ACC112 (cell line): ENCODE measurements at regions not wholly inside any gene's neighbourhood (a gene's known extent, or its start where the extent isn't known, plus 50 kb on each side); places are given as distances from the start of the nearest gene placed in this dataset.
A peak's percentile ranks its signal among the peaks of the same experiment; 100 is the strongest.
"Not testable (repeated sequence)": the region's sequence is repeated elsewhere in the genome, so short reads cannot be mapped to it uniquely, and the experiment has no call there.

Experiments
- H2AFZ ChIP-seq: fragments of 200-600 bp; sonication (generic); one replicate; pipeline ENCODE4 v1.6.0; 2017; ENCODE audit warnings: antibody characterized with exemption, low read length; ENCODE audit not compliant: unreplicated experiment
- H3K27ac ChIP-seq: fragments of 200-600 bp; sonication (generic); 2 replicates; pipeline ENCODE4 v1.5.1; 2014; ENCODE audit warnings: low read depth, mild to moderate bottlenecking, antibody characterized with exemption, low read length, moderate library complexity
- H3K27me3 ChIP-seq: fragments of 200-600 bp; sonication (generic); 2 replicates; pipeline ENCODE4 v1.6.1; 2014; ENCODE audit warnings: mild to moderate bottlenecking, antibody characterized with exemption, low read length, moderate library complexity, mixed read lengths; ENCODE audit not compliant: insufficient read depth
- H3K36me3 ChIP-seq: fragments of 200-600 bp; sonication (generic); 2 replicates; pipeline ENCODE4 v1.6.1; 2016; ENCODE audit warnings: mild to moderate bottlenecking, antibody characterized with exemption, low read length, moderate library complexity, mixed read lengths; ENCODE audit not compliant: insufficient read depth
- H3K4me1 ChIP-seq: fragments of 200-600 bp; sonication (generic); one replicate; pipeline ENCODE4 v1.6.1; 2016; ENCODE audit warnings: low read length, mixed read lengths; ENCODE audit not compliant: insufficient read depth, unreplicated experiment, control insufficient read depth
- H3K4me3 ChIP-seq: fragments of 200-600 bp; sonication (generic); 2 replicates; pipeline ENCODE4 v1.5.1; 2014; ENCODE audit warnings: mild to moderate bottlenecking, low read depth, low read length
- H3K79me2 ChIP-seq: fragments of 200-600 bp; sonication (generic); one replicate; pipeline ENCODE4 v1.6.0; 2016; ENCODE audit warnings: low read length; ENCODE audit not compliant: control insufficient read depth, unreplicated experiment, insufficient read depth

DNA sequence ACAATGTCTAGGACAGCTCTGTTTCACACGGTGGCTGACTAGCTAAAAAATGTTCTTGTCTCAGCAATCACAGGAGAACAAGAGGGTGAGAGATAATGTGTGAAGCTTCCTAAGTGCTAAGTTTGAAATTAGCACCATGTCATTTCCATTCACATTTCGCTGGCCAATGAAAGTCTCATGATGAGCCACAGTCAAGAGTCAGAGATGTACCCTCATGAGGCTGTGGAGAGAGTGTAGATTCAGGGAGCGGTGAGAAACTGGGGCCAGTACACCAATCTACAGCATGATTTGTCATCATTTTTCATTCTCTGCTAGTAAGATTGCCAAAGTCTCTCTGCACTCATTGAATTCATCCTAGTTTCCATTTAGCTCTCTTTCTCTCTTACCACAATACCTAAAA is 97.9 kb downstream of the FAM72B start:
- H3K79me2 ChIP-seq, H2AFZ ChIP-seq, H3K36me3 ChIP-seq, H3K27ac ChIP-seq, H3K27me3 ChIP-seq, H3K4me3 ChIP-seq, H3K4me1 ChIP-seq: not testable (repeated sequence)

DNA sequence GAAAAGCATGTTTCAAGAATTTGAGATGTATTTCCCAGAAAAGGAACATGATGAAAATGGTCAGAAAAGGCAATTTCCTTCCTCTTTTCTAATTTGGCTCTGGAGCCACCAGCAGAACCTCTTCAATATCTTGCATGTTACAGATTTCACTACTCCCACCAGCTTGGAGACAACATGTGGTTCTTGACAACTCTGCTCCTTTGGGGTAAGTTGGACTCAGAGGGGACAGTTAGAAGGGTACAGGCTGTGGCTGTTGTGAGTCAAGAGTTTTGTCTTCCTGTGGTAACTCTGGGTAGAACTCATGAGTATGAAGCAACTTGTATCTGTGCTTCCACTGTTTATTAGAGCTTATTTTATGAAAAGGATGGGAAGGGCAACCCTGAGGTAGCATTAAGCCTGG is 96.9 kb downstream of the FAM72B start:
- H3K27me3 ChIP-seq, H3K4me1 ChIP-seq, H3K79me2 ChIP-seq, H2AFZ ChIP-seq, H3K4me3 ChIP-seq, H3K36me3 ChIP-seq, H3K27ac ChIP-seq: not testable (repeated sequence)

DNA sequence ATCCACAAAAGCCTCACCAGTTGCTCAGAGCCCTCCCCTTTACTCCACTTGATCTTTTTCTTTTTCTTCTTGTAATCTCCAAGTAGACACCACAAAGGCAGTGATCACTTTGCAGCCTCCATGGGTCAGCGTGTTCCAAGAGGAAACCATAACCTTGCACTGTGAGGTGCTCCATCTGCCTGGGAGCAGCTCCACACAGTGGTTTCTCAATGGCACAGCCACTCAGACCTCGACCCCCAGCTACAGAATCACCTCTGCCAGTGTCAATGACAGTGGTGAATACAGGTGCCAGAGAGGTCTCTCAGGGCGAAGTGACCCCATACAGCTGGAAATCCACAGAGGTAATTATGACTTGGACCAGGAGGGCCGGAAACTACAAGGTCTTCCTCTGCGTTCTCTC is 95.6 kb downstream of the FAM72B start:
- not testable (repeated sequence) for H3K4me3 ChIP-seq, H3K4me1 ChIP-seq, H3K27ac ChIP-seq, H3K27me3 ChIP-seq, H2AFZ ChIP-seq, H3K36me3 ChIP-seq, H3K79me2 ChIP-seq

DNA sequence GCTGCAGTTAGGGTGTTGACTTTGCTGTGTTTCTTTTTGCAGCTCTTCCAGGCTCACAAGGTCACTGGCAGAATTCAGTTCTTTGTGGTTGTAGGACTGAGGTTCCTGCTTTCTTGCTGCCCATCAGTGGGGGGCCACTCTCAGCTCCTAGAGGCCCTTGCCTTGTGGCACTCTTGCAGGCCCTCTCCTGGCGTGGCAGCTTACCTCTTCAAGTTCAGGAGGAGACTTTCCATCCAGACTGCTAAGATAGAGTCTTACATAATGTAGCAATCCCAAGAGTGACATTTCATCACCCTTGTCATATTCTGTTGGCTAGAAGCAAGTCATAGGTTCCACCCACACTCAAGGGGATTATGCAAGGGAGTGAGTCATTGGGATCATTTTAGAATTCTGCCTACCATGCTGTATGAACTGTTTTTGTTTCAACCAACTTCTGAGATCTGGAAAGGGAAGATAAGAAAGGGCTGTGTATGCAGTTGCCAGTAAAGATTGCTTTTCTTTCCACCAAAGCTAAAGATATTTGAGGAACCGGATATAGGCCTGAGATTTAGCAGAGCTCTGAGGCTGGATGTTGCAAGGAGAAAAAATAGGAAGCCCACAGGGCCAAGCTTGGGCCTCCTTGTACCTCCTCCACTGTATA is 91.7 kb downstream of the FAM72B start:
- not testable (repeated sequence) for H3K4me1 ChIP-seq, H3K36me3 ChIP-seq, H3K4me3 ChIP-seq, H2AFZ ChIP-seq, H3K79me2 ChIP-seq, H3K27ac ChIP-seq, H3K27me3 ChIP-seq

DNA sequence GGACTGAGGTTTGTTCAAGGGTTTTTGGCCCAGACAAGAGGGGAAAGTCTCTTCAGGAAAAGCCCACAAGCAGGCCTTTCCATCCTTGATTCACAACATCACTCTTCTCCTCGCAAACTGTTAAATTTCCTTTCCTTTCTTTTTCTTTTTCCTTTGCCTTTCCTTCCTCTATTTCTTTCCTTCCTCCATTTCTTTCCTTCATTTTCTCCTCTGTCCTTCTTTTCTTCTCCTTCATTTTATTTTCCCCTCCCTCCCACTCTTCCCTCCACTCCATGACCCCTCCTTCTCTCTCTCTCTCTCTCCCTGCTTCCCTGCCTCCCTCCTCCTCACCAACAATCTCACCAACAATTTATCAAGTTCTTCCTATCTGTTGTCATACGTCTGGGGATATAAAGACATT is 89.1 kb downstream of the FAM72B start:
- H3K4me3 ChIP-seq, H2AFZ ChIP-seq, H3K36me3 ChIP-seq, H3K79me2 ChIP-seq, H3K27me3 ChIP-seq, H3K27ac ChIP-seq, H3K4me1 ChIP-seq: not testable (repeated sequence)

DNA sequence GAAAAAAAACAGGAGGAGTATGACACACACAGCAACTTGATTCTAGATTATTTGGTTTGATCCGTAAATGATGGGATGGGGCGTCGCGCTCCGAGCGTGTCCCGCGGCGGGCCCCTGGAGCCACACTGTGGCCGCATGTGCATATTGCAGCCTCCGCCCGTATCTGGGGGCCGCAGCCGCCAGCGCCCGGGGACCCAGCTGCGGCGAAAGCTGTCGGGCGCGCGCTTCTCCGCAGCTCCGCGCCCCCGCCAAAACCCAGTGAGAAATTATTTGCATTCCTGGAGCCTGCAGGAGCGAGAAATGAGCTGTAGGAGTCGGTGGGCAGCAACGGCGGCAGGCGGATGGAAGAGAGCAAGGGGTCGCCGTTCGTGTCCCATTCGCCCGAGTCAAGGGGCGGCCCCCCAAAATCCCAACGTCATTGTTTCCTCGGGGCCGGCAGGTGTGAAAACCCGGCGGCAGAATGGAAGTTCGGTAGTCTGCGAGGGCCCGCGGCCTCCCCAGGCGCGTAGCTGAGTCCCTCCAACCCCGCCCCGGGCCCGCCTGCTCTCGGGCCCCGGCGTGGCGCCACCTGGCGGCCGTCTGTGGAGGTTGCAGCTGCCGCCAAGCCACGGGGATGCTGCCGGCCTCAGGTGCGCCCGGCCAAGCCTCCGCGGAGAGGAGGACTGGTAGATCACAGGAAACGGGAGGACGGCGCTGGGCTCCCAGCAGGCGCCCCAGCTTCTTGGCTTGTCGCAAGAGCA is 86.8 kb downstream of the FAM72B start:
- peak overlapping the region; percentile 67 for H3K4me3 ChIP-seq
- not testable (repeated sequence) for H2AFZ ChIP-seq, H3K79me2 ChIP-seq, H3K27me3 ChIP-seq, H3K36me3 ChIP-seq, H3K27ac ChIP-seq, H3K4me1 ChIP-seq

DNA sequence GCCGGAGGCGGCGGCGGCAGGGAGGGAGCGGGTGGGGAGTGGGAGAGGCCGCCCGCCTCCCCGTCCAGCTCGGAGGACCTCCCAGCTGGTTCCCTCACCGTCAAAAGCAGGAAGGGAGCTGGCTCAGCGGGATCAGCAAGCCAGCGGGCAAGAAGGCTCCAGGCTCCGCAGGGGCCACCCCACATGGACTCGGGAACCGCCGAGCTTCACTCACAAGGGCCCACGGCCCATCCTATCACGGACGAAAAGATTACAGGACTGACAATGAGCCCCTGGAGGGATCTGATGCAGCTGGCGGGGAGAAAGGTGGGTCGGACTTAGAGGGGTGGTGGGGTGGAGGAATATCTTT is 86.3 kb downstream of the FAM72B start:
- not testable (repeated sequence) for H3K4me3 ChIP-seq, H3K27me3 ChIP-seq, H3K36me3 ChIP-seq, H3K4me1 ChIP-seq, H3K79me2 ChIP-seq, H3K27ac ChIP-seq, H2AFZ ChIP-seq

DNA sequence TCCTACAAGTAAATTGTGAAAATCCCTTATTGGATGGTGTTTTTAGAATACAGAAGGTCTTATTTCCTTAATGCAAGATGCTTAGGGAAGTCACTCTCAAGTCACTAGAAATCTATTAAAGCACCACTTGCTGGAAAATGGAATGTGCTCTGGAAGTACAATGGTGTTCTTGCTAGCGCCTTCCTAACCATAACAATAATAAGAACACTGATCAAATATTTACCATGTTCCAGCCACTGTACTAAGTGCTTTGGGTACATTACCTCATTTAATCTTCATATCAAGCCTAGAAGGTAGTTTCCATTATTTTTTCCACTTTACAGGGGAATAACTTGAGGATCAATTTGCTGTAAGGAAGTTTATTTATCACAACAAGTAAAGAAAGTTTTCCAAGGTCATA is 75.1 kb downstream of the FAM72B start:
- H2AFZ ChIP-seq, H3K4me3 ChIP-seq, H3K27me3 ChIP-seq, H3K36me3 ChIP-seq, H3K27ac ChIP-seq, H3K79me2 ChIP-seq, H3K4me1 ChIP-seq: not testable (repeated sequence)

DNA sequence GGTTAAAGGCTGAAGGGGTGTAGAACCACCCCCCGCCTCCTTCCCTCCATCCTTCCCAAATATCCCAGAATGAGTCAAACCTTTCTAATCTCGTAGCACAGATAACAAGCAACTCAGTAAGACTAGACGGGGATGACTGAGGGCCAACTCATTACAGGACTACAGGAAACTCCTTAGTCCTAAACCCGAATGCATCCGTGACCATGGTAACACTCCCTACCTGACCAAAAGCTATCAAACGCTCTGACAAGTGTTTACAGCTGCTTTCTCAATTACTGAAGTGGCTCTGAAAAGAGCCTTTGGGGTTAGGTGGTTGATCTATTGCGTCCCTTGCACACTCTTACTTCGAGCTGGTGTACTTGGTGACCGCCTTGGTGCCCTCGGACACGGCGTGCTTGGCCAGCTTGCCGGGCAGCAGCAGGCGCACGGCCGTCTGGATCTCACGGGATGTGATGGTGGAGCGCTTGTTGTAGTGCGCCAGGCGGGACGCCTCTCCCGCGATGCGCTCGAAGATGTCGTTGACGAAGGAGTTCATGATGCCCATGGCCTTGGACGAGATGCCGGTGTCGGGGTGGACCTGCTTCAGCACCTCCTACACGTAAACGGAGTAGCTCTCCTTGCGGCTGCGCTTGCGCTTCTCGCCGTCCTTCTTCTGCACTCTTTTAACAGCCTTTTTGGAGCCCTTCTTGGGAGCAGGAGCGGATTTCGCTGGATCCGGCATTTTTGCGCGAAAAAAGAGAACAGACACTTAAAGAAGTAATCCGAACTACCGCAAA is 67.4 kb downstream of the FAM72B start:
- H3K4me1 ChIP-seq, H3K4me3 ChIP-seq, H2AFZ ChIP-seq, H3K27ac ChIP-seq, H3K79me2 ChIP-seq, H3K27me3 ChIP-seq, H3K36me3 ChIP-seq: not testable (repeated sequence)

DNA sequence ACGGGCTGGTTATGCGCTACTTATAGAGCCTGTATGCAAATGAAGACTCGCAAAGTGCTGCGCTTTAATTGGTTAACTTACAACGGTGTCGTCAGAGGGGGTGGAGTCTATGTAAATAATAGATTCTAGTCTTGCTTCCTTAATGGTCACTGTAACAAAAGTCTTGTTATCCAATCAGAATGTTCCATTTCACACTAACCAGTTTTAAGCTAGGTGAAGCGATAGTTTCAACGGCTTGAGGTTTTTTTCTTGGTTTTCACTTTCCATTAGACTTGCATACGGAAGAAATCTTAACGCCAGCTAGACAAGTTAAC is 66.9 kb downstream of the FAM72B start:
- not testable (repeated sequence) for H3K4me1 ChIP-seq, H3K27ac ChIP-seq, H3K79me2 ChIP-seq, H3K27me3 ChIP-seq, H3K36me3 ChIP-seq, H2AFZ ChIP-seq, H3K4me3 ChIP-seq
